NCI-H345 treated with DMSO at 0.1 percent for 48 hours (cell line): ENCODE measurements at regions not wholly inside any gene's neighbourhood (a gene's known extent, or its start where the extent isn't known, plus 50 kb on each side); places are given as distances from the start of the nearest gene placed in this dataset.
"Not testable (repeated sequence)": the region's sequence is repeated elsewhere in the genome, so short reads cannot be mapped to it uniquely, and the experiment has no call there.

Experiments
- DNase-seq: peaks from one replicate; lab custom pipeline; 2025; ENCODE audit not compliant: unreplicated experiment; lab: John Stamatoyannopoulos, UW

- DNase-seq: no peak
Measured at GRCh38 chr2:234203135-234203984, 152.9 kb downstream of the SPP2 start.

DNA sequence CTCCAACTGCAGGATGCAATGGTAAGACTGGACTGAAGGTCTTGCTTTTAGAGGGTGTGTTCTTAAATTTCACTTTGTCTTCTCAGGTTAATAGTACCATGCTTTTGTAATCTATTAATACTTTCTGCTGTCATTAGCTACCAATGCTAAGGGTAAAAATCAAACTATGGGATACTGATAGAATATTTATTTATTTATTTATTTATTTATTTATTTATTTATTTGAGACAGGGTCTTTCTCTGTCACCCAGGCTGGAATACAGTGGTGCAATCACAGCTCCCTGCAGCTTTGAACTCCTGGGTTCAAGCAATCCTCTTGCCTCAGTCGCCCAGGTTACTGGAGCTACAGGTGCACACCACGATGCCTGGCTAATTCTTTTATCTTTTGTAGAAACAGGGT is 152.1 kb downstream of the SPP2 start:
- no peak for DNase-seq

DNA sequence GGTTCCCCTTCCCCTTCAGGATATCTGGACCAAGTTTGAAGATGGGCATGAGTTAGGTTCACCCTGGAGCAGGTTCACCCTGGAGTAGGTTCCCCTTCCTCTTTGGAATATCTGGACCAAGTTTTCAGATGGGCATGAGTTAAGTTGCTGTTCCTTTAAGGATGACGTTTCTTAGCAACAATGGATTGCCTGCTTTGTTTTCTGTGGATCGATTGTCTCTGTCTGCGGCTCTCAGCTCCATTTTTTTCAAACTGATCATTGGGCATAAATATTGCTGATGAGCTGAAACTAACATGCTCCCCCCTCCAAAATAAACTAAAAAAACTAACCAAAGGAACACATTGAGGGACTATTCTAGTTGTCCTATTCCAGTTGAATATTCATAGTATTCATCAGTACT is 149.5 kb downstream of the SPP2 start:
- DNase-seq: no peak

DNA sequence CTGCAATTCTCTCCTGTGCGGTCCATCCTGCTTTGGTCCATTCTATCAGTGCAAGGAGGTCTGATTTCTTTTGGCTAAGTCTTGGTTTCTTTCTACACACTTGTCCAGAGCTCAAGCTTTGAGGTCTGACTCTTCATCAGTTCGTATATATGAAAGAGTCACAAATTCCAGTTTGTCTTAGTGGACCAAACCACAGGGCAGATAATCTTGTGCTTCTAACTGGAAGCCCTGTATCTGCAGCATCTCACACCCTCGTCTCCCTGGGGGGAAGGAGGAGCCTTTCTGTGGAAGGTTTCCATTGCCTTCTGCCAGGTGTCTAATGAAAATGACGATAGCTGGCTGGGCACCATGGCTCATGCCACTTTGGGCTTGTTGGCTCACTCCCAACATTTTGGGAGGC is 148.5 kb downstream of the SPP2 start:
- no peak for DNase-seq

- DNase-seq: no peak
Measured at GRCh38 chr2:234195516-234195915, 145.0 kb downstream of the SPP2 start.

DNA sequence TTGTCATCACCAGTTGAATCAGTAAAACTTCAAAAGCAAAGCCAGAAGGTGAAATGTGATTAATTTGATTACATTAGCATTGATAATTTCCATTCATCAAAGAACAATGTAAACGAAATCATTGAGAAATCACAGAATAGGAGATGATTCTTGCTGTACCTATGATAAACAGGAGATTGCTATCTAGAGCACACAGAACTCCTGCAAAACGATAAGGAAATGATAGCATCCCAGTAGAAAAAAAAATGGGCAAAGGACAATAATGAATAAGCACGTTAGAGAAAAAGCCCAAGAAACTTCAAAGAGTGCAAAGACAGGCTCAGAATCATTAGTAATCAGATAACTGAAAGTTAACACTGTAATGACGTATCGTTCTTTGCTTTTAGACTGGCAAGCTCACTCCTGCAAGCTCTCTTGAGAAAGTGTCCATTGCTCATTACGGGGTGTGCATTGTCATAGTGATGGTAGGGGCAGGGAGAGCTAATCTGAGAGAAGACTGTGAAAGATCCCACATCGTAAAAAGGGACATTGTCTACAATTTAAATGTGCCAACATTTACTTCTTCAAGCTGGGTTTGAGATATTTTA is 143.6 kb downstream of the SPP2 start:
- no peak for DNase-seq

- DNase-seq: peak; percentile 92
Measured at GRCh38 chr2:234191819-234192407, 141.4 kb downstream of the SPP2 start.

DNA sequence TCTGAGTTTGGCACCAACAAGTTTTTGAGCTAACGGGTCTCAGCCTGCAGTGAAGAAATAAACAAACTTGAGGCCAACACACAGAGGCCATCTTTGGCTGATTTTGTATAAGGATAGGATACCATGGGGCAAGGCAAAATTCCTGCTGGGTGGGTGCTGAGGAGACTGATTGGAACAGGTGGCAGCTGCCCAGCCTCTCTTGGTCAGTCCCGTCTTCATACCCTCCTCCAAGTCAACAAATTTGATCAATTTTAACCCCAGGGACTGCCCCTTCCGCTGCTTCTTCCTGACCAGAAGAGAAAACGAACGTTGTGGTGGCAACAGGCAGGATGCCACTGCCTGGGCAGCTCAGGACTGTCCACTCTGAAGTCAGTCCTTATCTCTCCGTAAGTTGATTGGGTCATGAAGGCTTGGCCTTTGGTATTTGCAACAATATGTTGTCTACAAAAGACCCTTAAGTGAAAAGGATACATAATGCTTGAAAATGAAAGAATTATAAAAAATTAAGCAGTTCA is 139.3 kb downstream of the SPP2 start:
- DNase-seq: no peak

GRCh38 chr2:234189230-234189629 is 138.7 kb downstream of the SPP2 start:
- DNase-seq: no peak

DNA sequence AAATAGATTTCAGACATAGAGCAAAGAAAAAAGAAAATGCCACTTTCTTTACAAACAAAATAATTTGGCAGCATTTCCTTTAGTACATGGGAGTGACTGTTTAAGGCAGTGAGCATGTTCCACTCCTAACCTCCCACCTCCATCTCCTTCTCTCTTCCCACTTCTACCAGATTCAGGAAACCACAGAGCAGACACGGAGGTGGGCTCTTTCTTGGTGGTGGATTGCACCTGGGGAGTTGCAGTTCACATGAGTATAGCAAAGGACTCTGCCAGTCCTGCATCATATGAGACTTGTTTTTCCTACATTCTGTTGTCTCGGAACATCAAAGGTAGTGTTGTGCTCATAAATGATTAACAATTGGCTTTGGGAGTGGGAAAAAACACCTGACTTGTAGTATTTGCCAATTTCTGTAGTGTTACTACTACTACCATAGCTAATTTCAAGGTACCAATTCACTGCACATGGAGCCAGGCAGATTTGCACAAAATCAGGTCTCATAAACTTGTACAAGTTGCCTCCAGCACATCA is 137.2 kb downstream of the SPP2 start:
- DNase-seq: no peak

- DNase-seq: no peak
Measured at GRCh38 chr2:234181121-234181520, 130.6 kb downstream of the SPP2 start.

GRCh38 chr2:234179031-234179363 is 128.5 kb downstream of the SPP2 start:
- DNase-seq: no peak

DNA sequence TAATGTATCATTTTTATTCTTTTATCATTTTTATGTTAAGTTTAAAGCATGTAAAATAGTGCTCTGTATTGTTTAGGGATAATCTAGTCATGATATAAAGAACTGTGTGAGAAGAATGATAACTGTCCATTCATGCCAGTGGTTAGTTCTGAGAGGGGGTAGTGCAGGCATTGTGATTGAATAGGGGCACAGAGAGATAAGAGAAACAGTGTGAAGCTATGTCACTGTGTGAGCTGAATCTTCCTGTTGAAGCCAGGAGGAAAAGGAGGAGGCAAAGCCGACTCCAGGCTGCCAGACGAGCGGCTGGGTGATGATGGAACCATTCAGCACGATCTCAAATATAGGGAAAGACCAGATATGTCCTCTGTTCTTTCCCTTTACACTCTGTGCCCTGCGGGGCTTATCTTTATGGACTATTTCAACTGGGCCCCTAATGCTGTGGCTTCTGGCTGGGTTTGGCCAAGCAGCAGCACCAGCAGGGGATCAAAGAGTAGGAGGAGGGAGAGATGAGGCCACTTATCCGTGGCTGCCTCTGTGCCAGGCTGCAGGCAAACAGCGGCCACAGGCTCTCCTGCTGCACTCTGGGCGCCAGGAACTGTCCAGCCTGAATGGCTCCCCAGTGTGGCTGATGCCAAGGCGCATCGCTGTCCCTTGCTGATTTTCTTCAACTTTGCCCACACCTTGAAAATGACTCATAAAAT is 128.0 kb downstream of the SPP2 start:
- DNase-seq: no peak

DNA sequence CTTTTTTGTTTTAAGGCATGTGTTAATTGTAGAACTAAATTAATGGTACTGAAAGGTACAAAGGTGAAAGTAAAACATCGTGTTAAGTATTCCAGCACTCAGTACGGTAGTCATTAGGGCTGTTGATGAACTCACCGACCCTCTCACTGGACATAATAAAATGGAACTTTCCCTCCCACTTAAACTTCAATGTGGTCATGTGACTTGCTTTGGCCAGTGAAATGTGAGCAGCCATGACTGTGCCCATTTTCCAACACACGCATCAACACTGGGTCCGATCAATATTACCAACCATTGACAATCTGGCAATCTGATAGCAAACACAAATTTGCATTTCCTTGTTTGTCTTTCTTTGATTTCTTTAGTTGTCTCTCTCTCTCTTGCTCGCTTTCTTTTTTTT is 125.1 kb downstream of the SPP2 start:
- no peak for DNase-seq

DNA sequence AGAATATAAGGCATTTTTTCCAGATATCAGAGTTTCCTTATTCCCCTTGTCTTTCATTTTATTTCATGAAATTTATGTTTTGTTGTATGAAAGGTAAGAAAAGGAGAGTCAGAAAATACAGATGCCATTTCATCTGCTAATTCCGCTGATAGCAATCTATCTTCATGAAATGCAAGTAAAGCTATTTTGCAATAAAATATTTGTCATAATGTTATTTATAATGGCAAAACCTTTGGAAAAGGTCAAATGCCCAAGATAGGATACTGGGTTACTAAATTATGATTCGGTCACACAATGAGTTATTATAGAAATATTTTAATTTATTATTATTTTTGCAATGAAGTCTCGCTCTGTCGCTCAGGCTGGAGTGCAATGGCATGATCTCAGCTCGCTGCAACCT is 124.2 kb downstream of the SPP2 start:
- no peak for DNase-seq

DNA sequence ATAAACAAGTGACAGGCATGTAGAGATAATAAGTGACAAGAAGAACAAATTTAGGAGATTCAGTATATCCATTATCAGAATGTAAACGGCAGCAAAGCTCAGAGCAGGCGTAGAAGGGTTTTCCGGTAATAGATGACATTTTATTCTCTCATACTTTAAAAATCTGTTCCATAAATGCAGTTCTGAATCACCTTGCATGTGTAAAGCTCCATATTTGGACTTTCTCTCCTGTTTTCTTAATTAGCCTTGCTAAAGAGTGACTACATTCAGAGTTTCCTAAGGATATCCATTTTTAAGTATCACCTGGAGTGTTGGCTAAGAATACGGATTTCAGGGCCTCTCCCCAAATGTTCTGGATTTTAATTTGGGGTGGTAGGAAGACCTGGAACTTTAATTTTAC is 122.0 kb downstream of the SPP2 start:
- DNase-seq: no peak

- no peak for DNase-seq
Measured at GRCh38 chr2:234172066-234172465, 121.6 kb downstream of the SPP2 start.

- no peak for DNase-seq
Measured at GRCh38 chr2:234171666-234172065, 121.2 kb downstream of the SPP2 start.

- DNase-seq: no peak
Measured at GRCh38 chr2:234169674-234170073, 119.2 kb downstream of the SPP2 start.

DNA sequence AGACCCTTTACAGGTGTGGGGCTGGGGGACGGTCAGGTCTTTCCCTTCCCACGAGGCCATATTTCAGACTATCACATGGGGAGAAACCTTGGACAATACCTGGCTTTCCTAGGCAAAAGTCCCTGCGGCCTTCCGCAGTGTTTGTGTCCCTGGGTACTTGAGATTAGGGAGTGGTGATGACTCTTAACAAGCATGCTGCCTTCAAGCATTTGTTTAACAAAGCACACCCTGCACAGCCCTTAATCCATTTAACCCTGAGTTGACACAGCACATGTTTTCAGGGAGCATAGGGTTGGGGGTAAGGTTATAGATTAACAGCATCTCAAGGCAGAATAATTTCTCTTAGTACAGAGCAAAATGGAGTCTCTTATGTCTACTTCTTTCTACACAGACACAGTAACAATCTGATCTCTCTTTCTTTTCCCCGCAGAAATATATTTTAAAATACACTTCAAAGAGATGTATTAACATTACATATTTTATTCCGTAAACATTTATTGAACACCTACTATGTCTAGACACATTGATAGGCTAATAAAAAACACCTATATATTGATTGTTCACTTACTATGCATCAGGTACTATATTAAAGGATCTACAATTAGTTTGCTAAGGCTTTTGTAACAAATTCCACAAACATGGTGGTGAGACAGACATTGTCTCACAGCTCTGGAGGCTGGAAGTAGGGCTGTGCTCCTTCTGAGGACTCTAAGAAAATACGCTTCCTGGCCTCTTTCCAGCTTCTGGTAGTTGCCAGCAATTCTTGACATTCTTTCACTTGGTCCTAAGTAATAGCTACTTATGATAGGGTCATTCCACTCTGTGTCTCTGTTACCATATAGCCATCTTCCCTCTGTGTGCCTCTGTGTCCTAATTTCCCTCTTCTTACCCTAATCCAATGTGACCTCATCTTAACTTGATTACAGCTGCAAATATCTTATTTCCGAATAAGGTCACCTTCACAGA is 118.4 kb downstream of the SPP2 start:
- DNase-seq: not testable (repeated sequence)
